IMR-90 (cell line): ENCODE measurements at regions not wholly inside any gene's neighbourhood (a gene's known extent, or its start where the extent isn't known, plus 50 kb on each side); places are given as distances from the start of the nearest gene placed in this dataset.
A peak's percentile ranks its signal among the peaks of the same experiment; 100 is the strongest.

Experiments
- ATAC-seq: fragments of 200-7000 bp; cut with Tn5 transposase; 2 replicates; pipeline ENCODE4 v1.9.1; 2020; ENCODE audit warnings: low read depth, mild to moderate bottlenecking, moderate library complexity
- BruUV-seq: library from RNA; stranded (reverse); fragments of 400-500 nt; replicated peaks from 2 replicates; lab custom pipeline; 2021; lab: Mats Ljungman, UMichigan
- CTCF ChIA-PET: fragments of 300-600 bp; formaldehyde crosslinking; extraction: SDS; loops from one replicate; lab custom pipeline; 2021; ENCODE audit warnings: antibody characterized with exemption; lab: Yijun Ruan, JAX
- POLR2A ChIA-PET: fragments of 300-600 bp; sonication (Branson Sonifier 250); formaldehyde crosslinking; loops from one replicate; lab custom pipeline; 2022; ENCODE audit warnings: antibody characterized with exemption; ENCODE audit not compliant: unreplicated experiment; lab: Charles Lee
- DNase-seq: peaks from one replicate; pipeline ENCODE4 v3.0.0; 2013
- H2AFZ ChIP-seq: replicated peaks from 2 replicates; pipeline ENCODE3; 2013; ENCODE audit warnings: low read length, mild to moderate bottlenecking; ENCODE audit not compliant: poor library complexity
- H2AK5ac ChIP-seq: 2 replicates; pipeline ENCODE4 v1.6.1; 2013; ENCODE audit warnings: low read depth, low read length, inconsistent platforms
- H2AK9ac ChIP-seq: replicated peaks from 2 replicates; pipeline ENCODE3; 2013; ENCODE audit warnings: mild to moderate bottlenecking, low read depth, low read length, moderate library complexity; ENCODE audit not compliant: poor library complexity
- H2BK120ac ChIP-seq: 2 replicates; pipeline ENCODE4 v1.6.1; 2013; ENCODE audit warnings: low read depth, low read length, inconsistent platforms
- H2BK15ac ChIP-seq: 3 replicates; pipeline ENCODE4 v1.6.1; 2013; ENCODE audit warnings: low read depth, low read length, inconsistent platforms
- H2BK20ac ChIP-seq: 2 replicates; pipeline ENCODE4 v1.6.1; 2013; ENCODE audit warnings: low read depth, mild to moderate bottlenecking, inconsistent platforms, low read length, moderate library complexity
- H2BK5ac ChIP-seq: 2 replicates; pipeline ENCODE4 v1.6.1; 2013; ENCODE audit warnings: mild to moderate bottlenecking, low read depth, low read length, inconsistent platforms; ENCODE audit not compliant: poor library complexity, severe bottlenecking
- H3K14ac ChIP-seq: replicated peaks from 2 replicates; pipeline ENCODE4 v1.6.1; 2013; ENCODE audit warnings: low read depth, low read length, inconsistent platforms
- H3K18ac ChIP-seq: 2 replicates; pipeline ENCODE4 v1.6.1; 2013; ENCODE audit warnings: low read depth, low read length, control low read depth
- H3K23ac ChIP-seq: 2 replicates; pipeline ENCODE4 v1.6.1; 2013; ENCODE audit warnings: low read depth, low read length, inconsistent platforms
- H3K27ac ChIP-seq: 2 replicates; pipeline ENCODE4 v1.5.1; 2013; ENCODE audit warnings: mild to moderate bottlenecking, control low read depth, low read length; ENCODE audit not compliant: insufficient read depth
- H3K27me3 ChIP-seq: 2 replicates; pipeline ENCODE4 v1.6.1; 2013; ENCODE audit warnings: low read length; ENCODE audit not compliant: control insufficient read depth, insufficient read depth
- H3K36me3 ChIP-seq: 2 replicates; pipeline ENCODE4 v1.6.1; 2013; ENCODE audit warnings: low read length, mixed read lengths; ENCODE audit not compliant: control insufficient read depth, insufficient read depth
- H3K4ac ChIP-seq: 2 replicates; pipeline ENCODE4 v1.6.1; 2013; ENCODE audit warnings: low read depth, low read length, inconsistent platforms
- H3K4me1 ChIP-seq: 2 replicates; pipeline ENCODE4 v1.6.1; 2013; ENCODE audit warnings: low read length, mixed read lengths; ENCODE audit not compliant: control insufficient read depth, insufficient read depth
- H3K4me2 ChIP-seq: 2 replicates; pipeline ENCODE4 v1.6.1; 2013; ENCODE audit warnings: low read depth, mild to moderate bottlenecking, control low read depth, low read length, moderate library complexity
- H3K4me3 ChIP-seq: 2 replicates; pipeline ENCODE4 v1.5.1; 2013; ENCODE audit warnings: low read depth, mild to moderate bottlenecking, control low read depth, low read length, moderate library complexity; ENCODE audit not compliant: insufficient read depth
- H3K56ac ChIP-seq: 2 replicates; pipeline ENCODE4 v1.6.1; 2013; ENCODE audit warnings: low read length, inconsistent platforms; ENCODE audit not compliant: insufficient read depth; ENCODE audit errors: extremely low read depth
- H3K79me1 ChIP-seq, 2 experiments: 2 replicates each; pipeline ENCODE4 v1.6.1; 2013; ENCODE audit warnings: low read length in 2 of 2, inconsistent platforms in 1 of 2, low read depth in 1 of 2
- H3K9ac ChIP-seq: 2 replicates; pipeline ENCODE4 v1.6.1; 2013; ENCODE audit warnings: low read depth, low read length, control low read depth
- H3K9me1 ChIP-seq: 2 replicates; pipeline ENCODE4 v1.6.1; 2013; ENCODE audit warnings: low read length, inconsistent platforms; ENCODE audit not compliant: insufficient read depth
- H3K9me3 ChIP-seq: 2 replicates; pipeline ENCODE4 v1.6.1; 2013; ENCODE audit warnings: low read length; ENCODE audit not compliant: control insufficient read depth, insufficient read depth
- H4K20me1 ChIP-seq: 2 replicates; pipeline ENCODE4 v1.6.1; 2013; ENCODE audit warnings: low read length, inconsistent platforms; ENCODE audit not compliant: insufficient read depth
- H4K5ac ChIP-seq: 2 replicates; pipeline ENCODE4 v1.6.1; 2013; ENCODE audit warnings: mild to moderate bottlenecking, low read depth, low read length, control low read depth
- H4K8ac ChIP-seq, 2 experiments: 2 replicates each; pipeline ENCODE4 v1.6.1; 2013; ENCODE audit warnings: low read depth in 2 of 2, low read length in 2 of 2, control low read depth in 1 of 2, inconsistent platforms in 1 of 2
- H4K91ac ChIP-seq: 2 replicates; pipeline ENCODE4 v1.6.1; 2013; ENCODE audit warnings: low read depth, low read length, inconsistent platforms; ENCODE audit not compliant: insufficient read depth
- BHLHE40 ChIP-seq: fragments of 150-350 bp; IDR thresholded peaks from 2 replicates; pipeline ENCODE4 v1.6.1; 2016; ENCODE audit warnings: mild to moderate bottlenecking, low read depth, low read length
- CEBPB ChIP-seq: IDR thresholded peaks from 2 replicates; pipeline ENCODE4 v1.6.1; 2012; ENCODE audit warnings: low read depth, low read length, improper control_type of control experiment
- CHD1 ChIP-seq: IDR thresholded peaks from 2 replicates; pipeline ENCODE4 v1.6.1; 2012; ENCODE audit warnings: low read depth, low read length, improper control_type of control experiment
- FOS ChIP-seq: fragments of 150-350 bp; IDR thresholded peaks from 2 replicates; pipeline ENCODE4 v1.6.1; 2016; ENCODE audit warnings: low read depth, low read length
- MAFK ChIP-seq: IDR thresholded peaks from 2 replicates; pipeline ENCODE4 v1.6.1; 2012; ENCODE audit warnings: low read depth, low read length, improper control_type of control experiment
- MAZ ChIP-seq: IDR thresholded peaks from 2 replicates; pipeline ENCODE4 v1.6.1; 2012; ENCODE audit warnings: low read depth, mild to moderate bottlenecking, low read length, improper control_type of control experiment, moderate library complexity, borderline replicate concordance
- MXI1 ChIP-seq: IDR thresholded peaks from 2 replicates; pipeline ENCODE4 v1.6.1; 2012; ENCODE audit warnings: low read depth, mild to moderate bottlenecking, low read length, moderate library complexity, borderline replicate concordance
- NFE2L2 ChIP-seq: fragments of 150-350 bp; IDR thresholded peaks from 2 replicates; pipeline ENCODE4 v1.6.1; 2016; ENCODE audit warnings: low read depth, mild to moderate bottlenecking, low read length
- POLR2A ChIP-seq: IDR thresholded peaks from 2 replicates; pipeline ENCODE4 v1.6.1; 2012; ENCODE audit warnings: mild to moderate bottlenecking, low read depth, low read length
- RAD21 ChIP-seq: IDR thresholded peaks from 2 replicates; pipeline ENCODE4 v1.6.1; 2012; ENCODE audit warnings: low read length, improper control_type of control experiment
- RCOR1 ChIP-seq: IDR thresholded peaks from 2 replicates; pipeline ENCODE4 v1.6.1; 2012; ENCODE audit warnings: mild to moderate bottlenecking, low read length, improper control_type of control experiment; ENCODE audit not compliant: insufficient replicate concordance
- RFX5 ChIP-seq: IDR thresholded peaks from 2 replicates; pipeline ENCODE4 v1.8.0; 2012; ENCODE audit warnings: low read depth, mild to moderate bottlenecking, low read length, moderate library complexity
- SMC3 ChIP-seq: fragments of 150-350 bp; IDR thresholded peaks from 2 replicates; pipeline ENCODE4 v1.6.1; 2016; ENCODE audit warnings: low read depth, mild to moderate bottlenecking, antibody characterized with exemption, low read length, moderate library complexity
- dilution Hi-C: fragments of 300-500 bp; cut with HindIII; formaldehyde crosslinking; loops from one replicate; pipeline ENCODE4 v1.14.3; 2018; ENCODE audit warnings: low sequenced_read_pairs; ENCODE audit not compliant: unreplicated experiment
- in situ Hi-C: fragments of 300-500 bp; cut with MboI; formaldehyde crosslinking; loops from 3 replicates; pipeline ENCODE4 v1.14.3; 2019; ENCODE audit warnings: low sequenced_read_pairs, inconsistent platforms, mixed read lengths
- intact Hi-C: fragments of 100-400 bp; cut with micrococcal nuclease; formaldehyde crosslinking; loops from 2 replicates; pipeline ENCODE4 v1.10.0; 2022
- TF ChIP-seq, protein P1 (sequence below): fragments of 150-350 bp; IDR thresholded peaks from 2 replicates; pipeline ENCODE4 v1.6.1; 2016; ENCODE audit warnings: low read depth, mild to moderate bottlenecking, low read length, moderate library complexity, borderline replicate concordance
- TF ChIP-seq, protein P2 (sequence below): conservative IDR thresholded peaks from 2 replicates; pipeline ENCODE4 v1.5.1; 2012; ENCODE audit warnings: mild to moderate bottlenecking, low read depth, low read length, improper control_type of control experiment

DNA sequence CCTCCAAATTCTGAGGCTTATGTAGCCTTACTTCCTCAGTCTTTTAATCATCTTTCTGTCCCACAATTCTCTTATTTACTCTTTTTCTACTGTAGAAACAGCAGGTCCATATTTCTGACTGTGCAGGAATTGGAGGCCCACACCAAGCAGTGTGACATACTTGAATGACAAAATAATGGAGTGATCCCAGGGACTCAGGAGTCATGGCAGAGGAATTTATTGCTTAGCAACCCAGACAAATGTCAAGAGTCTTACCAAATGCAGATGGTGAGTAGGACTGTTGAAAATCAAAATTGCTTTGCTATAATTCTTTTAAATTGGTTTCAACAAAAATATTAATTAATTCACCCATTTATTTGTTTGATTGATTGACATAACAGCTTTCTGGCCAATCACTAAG lies 59.9 kb downstream of the HTR1B start:
- ATAC-seq (peak; percentile 65), DNase-seq (peak; percentile 55)
- H3K27ac ChIP-seq = no peak overlapping the region

More for the DNA sequence above, 59.9 kb downstream of the HTR1B start:
- CTCF ChIA-PET = no interaction called here
- Histone ChIP-seq H3K4me3 (no peak overlapping the region), H4K8ac (no peak overlapping the region), H3K56ac (no peak overlapping the region), H3K23ac (no peak overlapping the region), H2AFZ (no peak overlapping the region), H3K4me1 (no peaks in the 10 kb centered on the region), H3K36me3 (no peaks in the 10 kb centered on the region), H3K9me3 (no peaks in the 10 kb centered on the region), H4K20me1 (no peaks in the 10 kb centered on the region), H3K79me1 (no peaks in the 10 kb centered on the region), H3K9ac (no peak overlapping the region), H3K4ac (no peak overlapping the region), H3K4me2 (no peak overlapping the region), H3K14ac (no peak overlapping the region), H4K91ac (no peak overlapping the region), H3K18ac (no peak overlapping the region), H4K5ac (no peak overlapping the region), H2BK15ac (no peak overlapping the region), H2AK5ac (no peak overlapping the region), H2BK120ac (no peak overlapping the region), H2AK9ac (no peak overlapping the region), H3K27me3 (no peaks in the 10 kb centered on the region), H3K9me1 (no peaks in the 10 kb centered on the region; the same call in 1 of the 2 replicates), H2BK20ac (no peak overlapping the region), H2BK5ac (no peak overlapping the region)
- TF ChIP-seq SMC3 (no peak), RAD21 (no peak), NFE2L2 (no peak), MAZ (no peak), MAFK (no peak), BHLHE40 (no peak), CHD1 (no peak), RCOR1 (no peak), FOS (no peak), RFX5 (no peak), CEBPB (no peak), POLR2A (no peak), MXI1 (no peak)
- TF ChIP-seq, protein P1, sequence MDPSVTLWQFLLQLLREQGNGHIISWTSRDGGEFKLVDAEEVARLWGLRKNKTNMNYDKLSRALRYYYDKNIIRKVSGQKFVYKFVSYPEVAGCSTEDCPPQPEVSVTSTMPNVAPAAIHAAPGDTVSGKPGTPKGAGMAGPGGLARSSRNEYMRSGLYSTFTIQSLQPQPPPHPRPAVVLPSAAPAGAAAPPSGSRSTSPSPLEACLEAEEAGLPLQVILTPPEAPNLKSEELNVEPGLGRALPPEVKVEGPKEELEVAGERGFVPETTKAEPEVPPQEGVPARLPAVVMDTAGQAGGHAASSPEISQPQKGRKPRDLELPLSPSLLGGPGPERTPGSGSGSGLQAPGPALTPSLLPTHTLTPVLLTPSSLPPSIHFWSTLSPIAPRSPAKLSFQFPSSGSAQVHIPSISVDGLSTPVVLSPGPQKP = no peak
- TF ChIP-seq, protein P2, sequence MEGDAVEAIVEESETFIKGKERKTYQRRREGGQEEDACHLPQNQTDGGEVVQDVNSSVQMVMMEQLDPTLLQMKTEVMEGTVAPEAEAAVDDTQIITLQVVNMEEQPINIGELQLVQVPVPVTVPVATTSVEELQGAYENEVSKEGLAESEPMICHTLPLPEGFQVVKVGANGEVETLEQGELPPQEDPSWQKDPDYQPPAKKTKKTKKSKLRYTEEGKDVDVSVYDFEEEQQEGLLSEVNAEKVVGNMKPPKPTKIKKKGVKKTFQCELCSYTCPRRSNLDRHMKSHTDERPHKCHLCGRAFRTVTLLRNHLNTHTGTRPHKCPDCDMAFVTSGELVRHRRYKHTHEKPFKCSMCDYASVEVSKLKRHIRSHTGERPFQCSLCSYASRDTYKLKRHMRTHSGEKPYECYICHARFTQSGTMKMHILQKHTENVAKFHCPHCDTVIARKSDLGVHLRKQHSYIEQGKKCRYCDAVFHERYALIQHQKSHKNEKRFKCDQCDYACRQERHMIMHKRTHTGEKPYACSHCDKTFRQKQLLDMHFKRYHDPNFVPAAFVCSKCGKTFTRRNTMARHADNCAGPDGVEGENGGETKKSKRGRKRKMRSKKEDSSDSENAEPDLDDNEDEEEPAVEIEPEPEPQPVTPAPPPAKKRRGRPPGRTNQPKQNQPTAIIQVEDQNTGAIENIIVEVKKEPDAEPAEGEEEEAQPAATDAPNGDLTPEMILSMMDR = no peak
- POLR2A ChIA-PET = no interaction called here
- in situ Hi-C loops (no loop called here), intact Hi-C loops (no loop called here), dilution Hi-C loops (no loop called here)
- BruUV-seq = no TSS peak
